ENCODE measurements at regions not wholly inside any gene's neighbourhood (a gene's known extent, or its start where the extent isn't known, plus 50 kb on each side); places are given as distances from the start of the nearest gene placed in this dataset.

DNA sequence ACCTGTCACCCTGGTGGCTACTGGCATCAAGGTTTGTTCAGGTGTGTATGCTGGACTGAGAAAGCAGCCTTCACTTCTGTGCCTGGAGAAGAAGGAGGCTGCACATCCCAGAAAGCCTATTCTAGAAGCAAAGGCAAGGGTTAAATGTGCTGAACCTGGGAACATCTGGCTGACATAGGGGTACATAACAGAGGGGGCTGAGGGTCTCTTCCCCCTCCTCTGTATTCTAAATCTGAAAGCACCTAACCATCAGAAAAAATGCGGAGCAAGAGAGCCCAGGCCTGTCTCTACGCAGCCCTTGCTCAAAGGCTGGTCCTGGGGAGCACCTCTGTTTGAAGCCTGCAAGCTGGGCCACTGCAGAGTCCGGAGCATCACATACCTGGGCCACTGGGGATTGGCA is 53.2 kb upstream of the FSTL4 start:
- DNase-seq (ENCODE audit: low spot score), result no peak

DNA sequence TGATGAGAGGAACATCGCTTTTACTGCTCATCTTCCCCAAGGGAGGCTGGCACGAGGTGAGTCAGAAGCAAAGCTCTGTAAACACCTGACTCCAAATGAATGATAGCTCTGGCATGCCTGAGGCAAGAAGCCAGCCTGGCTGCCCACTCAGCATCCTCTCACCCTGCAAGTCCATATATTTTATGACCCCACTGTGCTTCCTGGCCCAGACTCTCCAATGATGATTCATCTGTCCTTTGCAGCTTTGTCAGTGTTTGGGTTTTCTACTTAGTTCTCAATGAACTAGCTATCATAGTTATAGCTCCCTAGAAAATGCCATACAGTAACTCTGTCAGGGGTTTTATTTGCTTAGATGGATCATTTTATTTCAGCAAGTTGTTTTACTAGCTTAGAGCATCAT is 52.1 kb upstream of the FSTL4 start:
- DNase-seq (ENCODE audit: low spot score), result no peak

GRCh38 chr5:133663397-133664054 is 51.2 kb upstream of the FSTL4 start:
- no peak for DNase-seq (ENCODE audit: low spot score)

- no peak for DNase-seq (ENCODE audit: low spot score)
Observed at GRCh38 chr5:133662578-133662977, 50.2 kb upstream of the FSTL4 start.

Measured in mesenteric fat pad (tissue), 1 donor.